ENCODE measurements at regions not wholly inside any gene's neighbourhood (a gene's known extent, or its start where the extent isn't known, plus 50 kb on each side); places are given as distances from the start of the nearest gene placed in this dataset.

GRCh38 chr6:21883595-21884328 is 290.2 kb downstream of the SOX4 start:
- Mint-ChIP-seq H3K27me3 (no peaks in the 10 kb centered on the region), H3K27ac (peak overlapping the region; percentile 72), H3K4me3 (peak overlapping the region; percentile 51), H3K9me3 (peaks cover 18% of the 10 kb centered on the region), H3K4me1 (ENCODE audit: unreplicated experiment) (peaks cover 10% of the 10 kb centered on the region), H3K36me3 (peaks cover 22% of the 10 kb centered on the region)
- DNase-seq (ENCODE audit: extremely low spot score, unreplicated experiment) = no peak
- no peak for TF ChIP-seq CTCF (conservative IDR thresholded peaks at IDR 0.05)

- Mint-ChIP-seq H3K4me3 (no peak overlapping the region), H3K27me3 (no peaks in the 10 kb centered on the region)
Measured at GRCh38 chr6:21885111-21885510, 291.6 kb downstream of the SOX4 start.

GRCh38 chr6:21885532-21886114 is 292.1 kb downstream of the SOX4 start:
- peak; percentile 74 for DNase-seq (ENCODE audit: extremely low spot score, unreplicated experiment)

More at GRCh38 chr6:21885111-21885510, 291.6 kb downstream of the SOX4 start:
- Mint-ChIP-seq H3K36me3 (peaks cover 18% of the 10 kb centered on the region), H3K4me1 (ENCODE audit: unreplicated experiment) (peaks cover 10% of the 10 kb centered on the region), H3K9me3 (peaks cover 15% of the 10 kb centered on the region), H3K27ac (no peak overlapping the region)
- DNase-seq (ENCODE audit: extremely low spot score, unreplicated experiment) = no peak
- no peak for TF ChIP-seq CTCF (conservative IDR thresholded peaks at IDR 0.05)

GRCh38 chr6:21886542-21887151 is 293.1 kb downstream of the SOX4 start:
- no peak overlapping the region for H3K27ac Mint-ChIP-seq
- H3K36me3 Mint-ChIP-seq = peaks cover 15% of the 10 kb centered on the region
- DNase-seq (ENCODE audit: extremely low spot score, unreplicated experiment) = no peak
- H3K4me1 Mint-ChIP-seq (ENCODE audit: unreplicated experiment) = peaks cover 10% of the 10 kb centered on the region
- no peak overlapping the region for H3K4me3 Mint-ChIP-seq
- TF ChIP-seq CTCF (conservative IDR thresholded peaks at IDR 0.05) = no peak
- peaks cover 6% of the 10 kb centered on the region for H3K9me3 Mint-ChIP-seq
- no peaks in the 10 kb centered on the region for H3K27me3 Mint-ChIP-seq

More at GRCh38 chr6:21885532-21886114, 292.1 kb downstream of the SOX4 start:
- no peaks in the 10 kb centered on the region for H3K27me3 Mint-ChIP-seq
- no peak overlapping the region for H3K27ac Mint-ChIP-seq
- no peak for TF ChIP-seq CTCF (conservative IDR thresholded peaks at IDR 0.05)
- H3K9me3 Mint-ChIP-seq = peaks cover 10% of the 10 kb centered on the region
- peaks cover 12% of the 10 kb centered on the region for H3K36me3 Mint-ChIP-seq
- no peak overlapping the region for H3K4me3 Mint-ChIP-seq
- H3K4me1 Mint-ChIP-seq (ENCODE audit: unreplicated experiment) = peaks cover 10% of the 10 kb centered on the region

GRCh38 chr6:21887231-21888185 is 294.0 kb downstream of the SOX4 start:
- Mint-ChIP-seq H3K4me3 (no peak overlapping the region), H3K9me3 (peaks cover 6% of the 10 kb centered on the region), H3K27ac (no peak overlapping the region), H3K27me3 (no peaks in the 10 kb centered on the region), H3K36me3 (peaks cover 16% of the 10 kb centered on the region), H3K4me1 (ENCODE audit: unreplicated experiment) (peaks cover 10% of the 10 kb centered on the region)
- TF ChIP-seq CTCF (conservative IDR thresholded peaks at IDR 0.05) = no peak
- DNase-seq (ENCODE audit: extremely low spot score, unreplicated experiment) = no peak

All from type B pancreatic cell (in vitro differentiated cells).